HG03159 (cell line): ENCODE measurements at regions not wholly inside any gene's neighbourhood (a gene's known extent, or its start where the extent isn't known, plus 50 kb on each side); places are given as distances from the start of the nearest gene placed in this dataset.
"Not testable (repeated sequence)": the region's sequence is repeated elsewhere in the genome, so short reads cannot be mapped to it uniquely, and the experiment has no call there.

Experiments
- ATAC-seq: cut with Tn5 transposase; IDR thresholded peaks from one replicate; pipeline ENCODE4 v1.9.1; 2021; ENCODE audit warnings: mild to moderate bottlenecking, moderate library complexity; ENCODE audit not compliant: unreplicated experiment

- not testable (repeated sequence) for ATAC-seq
Observed at GRCh38 chr2:132317026-132317680, 99.5 kb upstream of the GPR39 start.

DNA sequence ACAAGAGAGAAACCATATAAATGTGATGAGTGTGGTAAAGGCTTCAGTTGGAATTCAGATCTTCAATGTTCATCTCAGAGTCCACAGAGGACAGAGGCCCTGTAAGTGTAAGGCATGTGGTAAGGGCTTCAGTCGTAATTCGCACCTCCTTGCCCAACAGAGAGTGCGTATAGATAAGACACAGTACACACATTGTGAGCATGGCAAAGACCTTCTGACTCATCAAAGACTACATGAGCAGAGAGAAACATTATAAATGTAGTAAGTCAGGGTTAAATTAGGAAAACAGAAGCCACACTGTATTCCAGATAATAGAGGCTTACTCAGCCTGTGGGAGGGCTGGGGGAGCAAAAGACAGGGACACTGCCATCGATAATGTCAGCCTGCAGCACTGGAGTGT is 98.1 kb upstream of the GPR39 start:
- ATAC-seq, result not testable (repeated sequence)

- ATAC-seq, result not testable (repeated sequence)
Observed at GRCh38 chr2:132324005-132324404, 92.6 kb upstream of the GPR39 start.

DNA sequence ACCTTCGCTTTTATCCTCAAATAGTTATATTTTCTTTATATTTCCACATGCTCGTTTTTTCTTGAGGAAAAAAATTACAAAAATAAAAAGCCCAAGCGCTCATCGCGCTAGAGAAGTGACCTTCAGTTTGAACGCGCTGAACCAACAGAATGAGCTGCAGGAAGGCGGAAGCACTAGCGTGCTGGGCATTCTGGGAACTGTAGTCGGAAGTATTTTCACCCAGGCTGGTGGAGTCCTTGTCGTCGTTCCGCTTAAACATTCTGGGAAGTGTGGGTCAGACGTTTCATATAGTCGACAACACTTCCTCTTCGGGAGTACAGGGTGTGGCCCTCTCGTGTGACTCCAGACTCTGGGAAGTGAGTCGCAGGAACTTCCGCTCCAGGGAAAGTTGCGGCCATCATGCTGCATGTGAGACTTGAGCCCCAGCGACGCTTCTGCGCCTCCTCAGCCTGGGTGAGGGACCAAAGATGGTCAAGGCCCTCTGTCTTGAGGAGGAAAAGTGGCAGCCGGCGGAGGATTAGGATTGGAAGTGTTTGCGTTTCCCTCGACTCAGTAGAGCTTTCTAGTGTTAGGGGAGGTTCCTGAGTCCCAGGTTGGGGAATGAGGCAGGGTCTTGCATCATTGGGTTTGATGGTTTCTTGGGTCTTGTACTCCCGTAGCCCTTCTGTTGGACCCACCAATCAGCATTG is 84.1 kb upstream of the GPR39 start:
- ATAC-seq, result not testable (repeated sequence)

DNA sequence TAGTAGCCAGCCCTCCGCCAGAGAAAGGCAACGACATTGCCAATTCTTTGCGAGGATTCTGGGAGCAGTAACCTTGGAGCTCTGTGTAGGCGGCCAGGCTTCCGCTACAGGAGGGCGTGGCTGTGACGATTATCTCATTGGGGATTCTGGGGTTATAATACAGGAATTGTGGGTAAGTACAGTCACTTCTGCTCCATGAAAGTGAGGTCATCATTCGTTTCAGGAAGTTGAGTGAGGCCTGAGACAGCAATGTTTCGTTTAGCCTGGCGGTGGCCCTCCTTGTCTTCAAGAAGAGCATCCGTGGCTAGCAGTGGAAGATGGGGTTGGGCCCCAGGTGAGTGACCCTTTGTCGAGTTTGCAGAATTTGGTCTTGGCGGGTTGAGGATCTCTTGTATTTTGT is 79.5 kb upstream of the GPR39 start:
- not testable (repeated sequence) for ATAC-seq

- not testable (repeated sequence) for ATAC-seq
Observed at GRCh38 chr2:132337844-132338243, 78.8 kb upstream of the GPR39 start.

DNA sequence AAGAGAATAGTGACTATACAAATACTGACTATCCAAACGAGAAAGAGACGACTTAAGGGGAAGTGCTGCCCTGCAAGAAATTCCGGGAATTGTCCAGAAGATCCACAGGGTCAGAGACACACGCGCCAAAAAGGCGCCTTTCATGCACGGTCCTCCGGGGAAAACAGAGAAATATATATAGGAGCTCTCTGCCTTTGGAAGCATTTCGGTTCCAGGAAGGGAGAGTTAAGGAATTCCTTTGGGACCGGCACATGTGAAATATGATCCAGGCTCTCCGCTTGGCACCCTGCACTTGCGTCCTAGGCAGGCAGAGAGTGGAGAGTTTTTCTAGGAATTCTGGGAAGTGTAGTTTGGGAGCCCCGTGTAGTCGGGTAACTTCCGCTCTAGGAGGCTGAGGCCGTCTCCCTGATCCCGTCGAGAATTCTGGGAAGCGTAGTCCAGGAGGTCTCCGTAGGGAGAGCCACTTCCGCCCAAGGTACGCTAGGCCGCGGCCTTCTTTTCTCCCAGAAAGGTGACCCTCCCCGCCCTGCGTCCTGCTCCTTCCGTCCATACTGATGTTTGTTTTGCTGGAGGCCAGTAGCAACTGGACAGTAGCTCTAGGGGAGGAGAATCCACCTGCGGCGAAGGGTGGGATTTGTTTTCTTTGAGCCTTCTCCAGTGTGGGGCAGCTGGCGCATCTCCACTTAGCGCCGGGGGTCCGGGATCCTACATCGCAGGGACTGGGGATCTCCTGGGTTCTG is 69.4 kb upstream of the GPR39 start:
- ATAC-seq, result not testable (repeated sequence)

DNA sequence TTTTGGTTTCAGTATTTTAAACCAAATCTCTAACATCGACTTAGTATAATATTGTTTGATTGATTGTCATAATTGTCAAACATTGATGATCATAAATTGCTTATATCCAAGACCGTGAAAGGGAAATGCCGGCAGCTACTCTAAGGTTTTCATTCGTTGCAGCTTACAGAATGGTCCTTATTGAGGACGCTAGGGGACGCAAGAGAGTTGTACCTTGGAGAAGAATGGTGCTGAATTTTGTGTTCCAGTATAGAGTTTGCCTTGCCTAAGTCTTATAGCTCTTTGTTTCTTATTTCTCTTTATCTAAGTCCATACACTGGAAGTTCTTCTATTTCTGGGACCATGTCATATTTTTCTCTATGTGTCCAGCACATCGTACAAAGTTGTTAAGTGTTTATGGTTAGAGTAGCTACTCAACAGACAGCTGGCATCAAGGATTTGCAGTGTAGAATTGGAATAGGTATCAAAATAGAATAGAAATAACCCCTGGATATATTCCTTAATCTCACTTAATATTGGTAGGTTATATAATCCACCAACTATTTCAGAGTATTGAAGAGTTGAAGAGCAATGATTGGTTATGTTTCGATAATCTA is 67.4 kb upstream of the GPR39 start:
- ATAC-seq, result not testable (repeated sequence)

DNA sequence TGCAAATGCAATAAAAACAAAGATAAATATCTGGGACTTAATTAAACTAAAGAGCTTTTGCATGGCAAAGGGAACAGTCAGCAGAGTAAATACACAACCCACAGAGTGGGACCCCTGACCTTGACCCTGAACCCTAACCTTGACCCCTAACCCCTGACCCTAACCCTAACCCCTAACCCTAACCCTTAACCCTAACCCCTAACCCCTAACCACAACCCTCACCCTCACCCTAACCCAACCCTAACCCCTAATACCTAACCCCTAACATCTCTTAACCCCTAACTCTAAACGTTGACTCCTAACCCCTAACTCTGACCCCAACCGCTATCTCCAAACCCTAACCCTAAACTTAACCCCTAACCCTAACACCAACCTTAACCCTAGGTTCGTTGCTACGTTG is 64.9 kb upstream of the GPR39 start:
- not testable (repeated sequence) for ATAC-seq

GRCh38 chr2:132352481-132353001 is 64.1 kb upstream of the GPR39 start:
- ATAC-seq, result not testable (repeated sequence)

- ATAC-seq, result not testable (repeated sequence)
Observed at GRCh38 chr2:132353380-132353779, 63.2 kb upstream of the GPR39 start.

DNA sequence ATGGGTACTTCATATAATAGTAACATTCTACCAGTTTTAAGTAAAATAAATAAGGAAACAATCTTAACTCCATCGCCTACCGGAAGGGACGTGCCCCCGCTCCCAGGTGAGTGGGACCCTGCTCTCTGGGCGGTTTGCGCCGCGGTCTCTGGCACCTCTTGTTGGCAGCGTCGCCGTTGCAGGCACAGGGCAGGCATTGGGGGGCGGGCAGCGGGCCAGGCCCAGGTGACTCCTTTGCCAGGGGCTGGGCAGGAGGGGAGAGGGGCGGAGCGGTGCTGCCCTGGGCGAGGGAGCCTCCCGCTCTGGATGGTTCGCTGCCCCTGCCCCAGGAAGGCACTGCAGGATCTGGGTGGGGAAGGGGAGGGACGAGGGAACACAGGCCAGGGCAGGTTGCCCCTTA is 55.6 kb upstream of the GPR39 start:
- ATAC-seq, result not testable (repeated sequence)

DNA sequence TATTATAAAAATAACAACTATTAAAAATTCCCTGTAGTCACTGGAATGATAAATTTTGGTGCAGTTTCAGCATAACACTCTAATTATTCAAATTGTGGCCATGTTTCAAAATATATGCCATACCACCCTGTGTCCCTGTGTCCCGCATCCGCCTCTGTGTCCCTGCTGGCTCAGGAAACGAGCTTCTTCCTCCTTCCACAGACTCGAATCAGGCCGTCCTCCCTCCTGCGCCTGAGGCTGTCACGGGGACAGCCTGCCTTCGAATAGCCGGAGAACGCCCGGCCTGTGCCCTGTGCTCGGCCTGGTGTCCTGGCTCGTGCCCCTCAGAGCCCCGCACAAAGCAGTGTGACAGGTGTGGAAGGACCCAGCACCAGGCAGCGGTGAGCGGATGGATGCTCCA is 55.1 kb upstream of the GPR39 start:
- ATAC-seq, result not testable (repeated sequence)

- ATAC-seq, result not testable (repeated sequence)
Observed at GRCh38 chr2:132363352-132363751, 53.3 kb upstream of the GPR39 start.

DNA sequence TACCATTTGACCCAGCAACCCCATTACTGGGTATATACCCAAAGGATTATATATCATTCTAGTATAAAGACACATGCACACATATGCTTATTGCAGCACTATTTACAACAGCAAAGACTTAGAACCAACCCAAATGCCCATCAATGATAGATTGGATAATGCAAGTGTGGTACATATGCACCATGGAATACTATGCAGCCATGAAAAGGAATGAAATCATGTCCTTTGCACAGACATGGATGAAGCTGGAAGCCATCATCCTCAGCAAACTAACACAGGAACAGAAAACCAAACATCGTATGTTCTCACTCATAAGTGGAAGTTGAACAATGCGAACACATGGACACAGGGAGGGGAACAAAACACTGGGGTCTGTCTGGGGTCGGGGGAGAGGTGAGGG is 50.6 kb upstream of the GPR39 start:
- ATAC-seq, result not testable (repeated sequence)

GRCh38 chr2:132366421-132367180 is 50.0 kb upstream of the GPR39 start:
- ATAC-seq, result no peak
